C4-2B (cell line): ENCODE measurements at regions not wholly inside any gene's neighbourhood (a gene's known extent, or its start where the extent isn't known, plus 50 kb on each side); places are given as distances from the start of the nearest gene placed in this dataset.
A peak's percentile ranks its signal among the peaks of the same experiment; 100 is the strongest.

Experiments used
- H3K27ac ChIP-seq: fragments of 450-650 bp; 2 replicates; pipeline ENCODE4 v1.5.1; 2017
- ZFX ChIP-seq: fragments of 450-650 bp; IDR thresholded peaks from 2 replicates; pipeline ENCODE4 v1.6.1; 2017
- TF ChIP-seq, protein P1 (sequence below): fragments of 450-650 bp; conservative IDR thresholded peaks from 2 replicates; pipeline ENCODE4 v1.5.1; 2017; ENCODE audit warnings: mild to moderate bottlenecking

- no peak overlapping the region for H3K27ac ChIP-seq
- no peak for TF ChIP-seq ZFX
These were observed 186.9 kb upstream of the ADO start for GRCh38 chr10:62617652-62618051.

- TF ChIP-seq, protein P1, sequence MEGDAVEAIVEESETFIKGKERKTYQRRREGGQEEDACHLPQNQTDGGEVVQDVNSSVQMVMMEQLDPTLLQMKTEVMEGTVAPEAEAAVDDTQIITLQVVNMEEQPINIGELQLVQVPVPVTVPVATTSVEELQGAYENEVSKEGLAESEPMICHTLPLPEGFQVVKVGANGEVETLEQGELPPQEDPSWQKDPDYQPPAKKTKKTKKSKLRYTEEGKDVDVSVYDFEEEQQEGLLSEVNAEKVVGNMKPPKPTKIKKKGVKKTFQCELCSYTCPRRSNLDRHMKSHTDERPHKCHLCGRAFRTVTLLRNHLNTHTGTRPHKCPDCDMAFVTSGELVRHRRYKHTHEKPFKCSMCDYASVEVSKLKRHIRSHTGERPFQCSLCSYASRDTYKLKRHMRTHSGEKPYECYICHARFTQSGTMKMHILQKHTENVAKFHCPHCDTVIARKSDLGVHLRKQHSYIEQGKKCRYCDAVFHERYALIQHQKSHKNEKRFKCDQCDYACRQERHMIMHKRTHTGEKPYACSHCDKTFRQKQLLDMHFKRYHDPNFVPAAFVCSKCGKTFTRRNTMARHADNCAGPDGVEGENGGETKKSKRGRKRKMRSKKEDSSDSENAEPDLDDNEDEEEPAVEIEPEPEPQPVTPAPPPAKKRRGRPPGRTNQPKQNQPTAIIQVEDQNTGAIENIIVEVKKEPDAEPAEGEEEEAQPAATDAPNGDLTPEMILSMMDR, result no peak
- no peak for TF ChIP-seq ZFX
- H3K27ac ChIP-seq, result no peak overlapping the region
These were observed 186.5 kb upstream of the ADO start for GRCh38 chr10:62618054-62618453.

GRCh38 chr10:62618576-62619412, 185.7 kb upstream of the ADO start:
- TF ChIP-seq ZFX, result no peak
- TF ChIP-seq, protein P1, result no peak
- H3K27ac ChIP-seq, result no peak overlapping the region

DNA sequence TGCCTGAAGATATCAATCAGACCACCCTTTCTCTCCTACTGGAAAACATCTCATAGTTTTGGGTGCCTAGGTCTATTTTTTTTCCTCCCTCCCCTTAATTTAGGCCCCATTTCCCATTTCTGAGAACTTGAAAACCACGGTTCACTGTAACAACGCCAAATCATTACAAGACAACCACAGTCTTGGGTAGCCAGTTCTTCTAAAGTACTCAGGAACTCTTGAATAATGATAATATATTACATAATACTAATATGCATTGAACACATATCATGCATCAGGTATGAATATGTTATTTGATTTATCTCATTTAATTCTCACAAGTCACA, 185.1 kb upstream of the ADO start:
- no peak overlapping the region for H3K27ac ChIP-seq
- TF ChIP-seq, protein P1, result no peak
- TF ChIP-seq ZFX, result no peak

- TF ChIP-seq ZFX, result no peak
- TF ChIP-seq, protein P1, result no peak
- no peak overlapping the region for H3K27ac ChIP-seq
These were observed 184.0 kb upstream of the ADO start for GRCh38 chr10:62620491-62620890.

GRCh38 chr10:62623223-62623622, 181.3 kb upstream of the ADO start:
- no peak for TF ChIP-seq ZFX
- TF ChIP-seq, protein P1, result no peak
- no peak overlapping the region for H3K27ac ChIP-seq

GRCh38 chr10:62625484-62625883, 179.0 kb upstream of the ADO start:
- peak overlapping the region; percentile 27 for H3K27ac ChIP-seq
- no peak for TF ChIP-seq ZFX
- TF ChIP-seq, protein P1, result no peak

DNA sequence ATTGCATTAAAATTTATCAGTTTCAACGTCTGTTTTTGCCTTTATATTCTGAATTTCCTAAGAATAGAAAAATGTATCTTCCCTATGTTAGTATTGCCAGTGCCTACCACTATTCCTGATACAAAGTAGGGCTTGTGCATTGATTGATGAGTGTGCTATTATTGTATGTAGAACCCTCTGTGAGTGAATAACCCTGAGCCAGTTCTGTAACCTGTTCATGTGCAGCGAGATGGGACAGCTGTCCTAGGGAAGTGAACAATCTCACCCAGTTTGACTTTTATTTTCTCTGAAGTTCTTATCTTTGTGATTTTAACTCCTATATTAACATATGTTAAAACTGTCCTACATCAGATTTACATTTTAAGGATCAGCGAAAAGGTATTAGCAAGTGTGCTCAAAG, 178.4 kb upstream of the ADO start:
- TF ChIP-seq ZFX, result no peak
- TF ChIP-seq, protein P1, result no peak
- H3K27ac ChIP-seq, result no peak overlapping the region
